Erythroblast (primary cell): ENCODE measurements at regions not wholly inside any gene's neighbourhood (a gene's known extent, or its start where the extent isn't known, plus 50 kb on each side); places are given as distances from the start of the nearest gene placed in this dataset.

Source experiments
- GATA1 ChIP-seq: IDR thresholded peaks from 2 replicates; pipeline ENCODE4 v1.6.1; 2011; ENCODE audit warnings: low read depth, mild to moderate bottlenecking, control low read depth, low read length, moderate library complexity
- POLR2A ChIP-seq: IDR thresholded peaks from 2 replicates; pipeline ENCODE4 v1.6.1; 2011; ENCODE audit warnings: mild to moderate bottlenecking, low read length

- TF ChIP-seq POLR2A: no peak
- TF ChIP-seq GATA1: no peak
These were observed 300.3 kb downstream of the CYRIA start for GRCh38 chr2:16365366-16365765.
